ENCODE measurements at regions not wholly inside any gene's neighbourhood (a gene's known extent, or its start where the extent isn't known, plus 50 kb on each side); places are given as distances from the start of the nearest gene placed in this dataset.

- TF ChIP-seq, protein P1, sequence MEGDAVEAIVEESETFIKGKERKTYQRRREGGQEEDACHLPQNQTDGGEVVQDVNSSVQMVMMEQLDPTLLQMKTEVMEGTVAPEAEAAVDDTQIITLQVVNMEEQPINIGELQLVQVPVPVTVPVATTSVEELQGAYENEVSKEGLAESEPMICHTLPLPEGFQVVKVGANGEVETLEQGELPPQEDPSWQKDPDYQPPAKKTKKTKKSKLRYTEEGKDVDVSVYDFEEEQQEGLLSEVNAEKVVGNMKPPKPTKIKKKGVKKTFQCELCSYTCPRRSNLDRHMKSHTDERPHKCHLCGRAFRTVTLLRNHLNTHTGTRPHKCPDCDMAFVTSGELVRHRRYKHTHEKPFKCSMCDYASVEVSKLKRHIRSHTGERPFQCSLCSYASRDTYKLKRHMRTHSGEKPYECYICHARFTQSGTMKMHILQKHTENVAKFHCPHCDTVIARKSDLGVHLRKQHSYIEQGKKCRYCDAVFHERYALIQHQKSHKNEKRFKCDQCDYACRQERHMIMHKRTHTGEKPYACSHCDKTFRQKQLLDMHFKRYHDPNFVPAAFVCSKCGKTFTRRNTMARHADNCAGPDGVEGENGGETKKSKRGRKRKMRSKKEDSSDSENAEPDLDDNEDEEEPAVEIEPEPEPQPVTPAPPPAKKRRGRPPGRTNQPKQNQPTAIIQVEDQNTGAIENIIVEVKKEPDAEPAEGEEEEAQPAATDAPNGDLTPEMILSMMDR (IDR thresholded peaks at IDR 0.05; ENCODE audit: control extremely low read depth, extremely low read depth, low read depth, missing control alignments) = no peak
- ChIA-PET POLR2A (no interaction called here), CTCF (no interaction called here)
- no peak for DNase-seq (ENCODE audit: extremely low spot score)
Measured at GRCh38 chr5:2696156-2696807, 55.2 kb downstream of the IRX2 start.

DNA sequence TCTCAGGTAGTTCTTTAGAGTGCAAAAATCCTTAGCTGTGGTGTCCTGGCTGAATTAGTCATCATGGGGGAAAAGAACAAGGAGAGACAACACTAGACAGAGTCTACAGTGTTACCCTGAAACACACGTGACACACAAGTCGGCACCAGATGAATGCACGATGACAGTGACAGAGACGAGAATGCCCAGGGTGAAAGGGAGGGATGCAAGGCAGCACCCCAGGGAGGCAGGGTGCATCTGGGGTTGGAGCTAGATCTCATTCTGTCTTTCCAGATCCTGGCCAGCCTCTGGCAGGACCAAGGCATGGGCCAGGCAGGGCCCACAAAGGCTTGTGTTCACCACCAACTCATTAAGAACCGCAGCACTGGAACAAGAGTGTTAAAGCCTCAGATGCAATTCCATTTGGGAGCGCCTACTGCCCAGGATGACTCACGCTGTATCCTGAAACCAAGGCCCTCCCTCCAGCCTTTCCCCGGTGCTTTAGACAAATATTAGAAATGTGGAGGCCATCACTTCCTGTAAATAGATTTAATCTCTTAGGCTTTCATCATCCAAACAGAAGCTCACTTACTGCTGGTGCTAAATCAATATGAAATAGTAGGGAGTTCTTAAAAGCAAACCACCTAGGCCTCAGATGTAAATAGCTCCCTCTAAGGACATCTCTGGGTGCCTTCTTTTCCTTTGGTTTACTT, 56.1 kb downstream of the IRX2 start:
- DNase-seq (ENCODE audit: extremely low spot score) = no peak
- TF ChIP-seq, protein P1 (IDR thresholded peaks at IDR 0.05; ENCODE audit: control extremely low read depth, extremely low read depth, low read depth, missing control alignments) = no peak
- ChIA-PET CTCF (no interaction called here), POLR2A (no interaction called here)

DNA sequence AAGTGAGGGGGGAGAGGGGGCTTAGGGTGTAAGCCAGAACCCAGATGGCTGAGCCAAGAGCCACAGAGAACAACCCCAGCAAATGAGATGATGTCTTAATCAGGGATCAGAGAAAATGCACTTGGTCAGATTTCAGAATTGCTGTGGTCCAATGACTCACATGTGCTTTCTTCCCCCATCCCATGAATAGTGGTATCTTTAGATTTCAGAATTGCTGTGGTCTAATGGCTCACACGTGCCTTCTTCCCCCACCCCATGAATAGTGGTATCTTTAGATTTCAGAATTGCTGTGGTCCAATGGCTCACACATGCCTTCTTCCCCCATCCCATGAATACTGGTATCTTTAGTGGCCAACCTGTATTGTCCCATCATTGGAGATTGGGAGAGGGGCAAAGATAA, 59.9 kb downstream of the IRX2 start:
- no peak for DNase-seq (ENCODE audit: extremely low spot score)
- TF ChIP-seq, protein P1 (IDR thresholded peaks at IDR 0.05; ENCODE audit: control extremely low read depth, extremely low read depth, low read depth, missing control alignments) = no peak
- ChIA-PET CTCF (no interaction called here), POLR2A (no interaction called here)

DNA sequence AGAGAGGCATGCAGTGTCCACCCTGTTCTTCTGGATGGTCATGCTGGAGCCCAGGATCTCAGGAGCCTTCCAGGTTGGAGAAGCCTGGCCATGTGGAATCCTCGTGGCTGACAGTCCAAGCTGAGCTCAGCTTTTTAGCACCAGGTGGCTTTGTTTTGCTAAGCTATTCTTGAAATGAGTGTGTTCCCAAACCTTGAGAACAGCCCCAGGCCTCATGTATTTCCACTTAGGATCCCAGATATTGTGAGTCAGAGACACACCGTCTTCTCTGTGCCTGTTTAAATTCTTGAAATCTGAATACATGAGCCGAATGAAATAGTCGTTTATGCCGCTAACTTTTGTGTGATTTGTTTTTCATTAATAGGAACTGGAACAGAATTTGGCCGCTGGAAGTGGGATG, 61.2 kb downstream of the IRX2 start:
- DNase-seq (ENCODE audit: extremely low spot score) = no peak
- ChIA-PET CTCF (no interaction called here), POLR2A (no interaction called here)
- TF ChIP-seq, protein P1 (IDR thresholded peaks at IDR 0.05; ENCODE audit: control extremely low read depth, extremely low read depth, low read depth, missing control alignments) = no peak

DNA sequence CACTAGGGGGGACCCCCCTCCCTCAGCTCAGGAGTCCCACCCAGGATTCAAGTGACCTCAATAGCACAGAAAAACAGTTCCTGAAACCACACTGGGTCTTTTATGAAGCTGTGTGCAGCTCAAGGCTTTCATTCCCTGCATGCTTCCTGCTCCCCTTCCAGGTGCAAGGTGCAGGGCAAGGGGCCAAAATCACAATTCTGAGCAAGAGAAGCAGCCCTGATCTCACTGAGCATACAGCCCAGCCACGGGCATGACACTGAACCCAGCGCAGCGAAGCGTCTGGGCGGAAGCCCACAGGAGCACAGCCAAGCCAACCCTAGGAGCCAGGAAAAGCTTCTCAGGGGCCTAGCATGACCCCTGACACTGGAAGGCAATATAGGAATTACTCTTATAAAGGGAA, 62.9 kb downstream of the IRX2 start:
- ChIA-PET POLR2A (no interaction called here), CTCF (no interaction called here)
- TF ChIP-seq, protein P1 (IDR thresholded peaks at IDR 0.05; ENCODE audit: control extremely low read depth, extremely low read depth, low read depth, missing control alignments) = no peak
- no peak for DNase-seq (ENCODE audit: extremely low spot score)

DNA sequence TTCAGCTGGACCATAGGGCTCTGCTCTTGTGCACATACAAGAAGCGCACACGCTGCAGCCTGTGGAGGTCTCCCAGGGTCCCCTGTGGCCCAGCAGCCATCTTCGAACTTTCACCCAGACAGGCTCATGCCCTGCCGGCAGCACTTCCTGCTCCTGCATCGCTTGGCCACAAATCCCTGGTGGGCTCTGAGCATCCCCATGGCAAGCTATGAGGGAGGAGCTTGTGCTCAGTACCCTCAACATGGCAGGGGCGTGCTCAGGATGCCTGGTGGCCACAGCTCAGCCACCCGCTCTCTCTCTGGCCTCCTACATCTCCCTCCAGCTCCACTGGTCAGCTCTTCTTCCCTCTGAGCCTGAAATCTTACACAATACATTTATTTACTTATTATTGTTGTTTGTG, 63.7 kb downstream of the IRX2 start:
- POLR2A ChIA-PET = no interaction called here
- DNase-seq (ENCODE audit: extremely low spot score) = no peak
- TF ChIP-seq, protein P1 (IDR thresholded peaks at IDR 0.05; ENCODE audit: control extremely low read depth, extremely low read depth, low read depth, missing control alignments) = no peak
- CTCF ChIA-PET = no interaction called here
